SK-N-SH treated with all-trans-retinoic acid at 6 μM for 48 hours (cell line): ENCODE measurements at regions not wholly inside any gene's neighbourhood (a gene's known extent, or its start where the extent isn't known, plus 50 kb on each side); places are given as distances from the start of the nearest gene placed in this dataset.

ENCODE experiments used
- ATAC-seq: fragments of 200-7000 bp; cut with Tn5 transposase; 3 replicates; pipeline ENCODE4 v1.9.1; 2020; ENCODE audit warnings: mild to moderate bottlenecking, moderate library complexity
- BACH2 ChIP-seq: fragments of 250-450 bp; sonication (Bioruptor Pico); IDR thresholded peaks from 2 replicates; pipeline ENCODE4 v1.9.0; 2021; ENCODE audit warnings: mild to moderate bottlenecking, borderline replicate concordance
- ESRRG ChIP-seq: fragments of 250-450 bp; sonication (Bioruptor Pico); IDR thresholded peaks from 2 replicates; pipeline ENCODE4 v1.6.1; 2021; ENCODE audit warnings: mild to moderate bottlenecking
- GLIS3 ChIP-seq: fragments of 250-450 bp; sonication (Bioruptor Pico); IDR thresholded peaks from 2 replicates; pipeline ENCODE4 v1.5.0; 2020; ENCODE audit warnings: mild to moderate bottlenecking, moderate library complexity
- ISL1 ChIP-seq: fragments of 250-450 bp; sonication (Bioruptor Pico); IDR thresholded peaks from 2 replicates; pipeline ENCODE4 v2.1.2; 2022; ENCODE audit warnings: mild to moderate bottlenecking, moderate library complexity
- OSR1 ChIP-seq: fragments of 250-450 bp; sonication (Bioruptor Pico); IDR thresholded peaks from 2 replicates; pipeline ENCODE4 v1.8.0; 2022; ENCODE audit warnings: moderate library complexity, mild to moderate bottlenecking, inconsistent platforms
- POU6F1 ChIP-seq: fragments of 250-450 bp; sonication (Bioruptor Pico); IDR thresholded peaks from 2 replicates; pipeline ENCODE4 v1.8.0; 2021; ENCODE audit warnings: low read depth, mild to moderate bottlenecking, moderate library complexity, borderline replicate concordance
- PPARA ChIP-seq: fragments of 250-450 bp; sonication (Bioruptor Pico); IDR thresholded peaks from 2 replicates; pipeline ENCODE4 v1.5.0; 2020; ENCODE audit warnings: mild to moderate bottlenecking, borderline replicate concordance
- RARB ChIP-seq: fragments of 250-450 bp; sonication (Bioruptor Pico); IDR thresholded peaks from 2 replicates; pipeline ENCODE4 v1.8.0; 2021; ENCODE audit warnings: mild to moderate bottlenecking, moderate library complexity
- SNAI2 ChIP-seq: fragments of 250-450 bp; sonication (Bioruptor Pico); IDR thresholded peaks from 2 replicates; pipeline ENCODE4 v1.5.0; 2020; ENCODE audit warnings: mild to moderate bottlenecking, moderate library complexity
- TCF4 ChIP-seq: fragments of 250-450 bp; sonication (Bioruptor Pico); IDR thresholded peaks from 2 replicates; pipeline ENCODE4 v1.8.0; 2021; ENCODE audit warnings: mild to moderate bottlenecking, moderate library complexity, borderline replicate concordance
- TOX ChIP-seq: fragments of 250-450 bp; sonication (Bioruptor Pico); IDR thresholded peaks from 2 replicates; pipeline ENCODE4 v1.8.0; 2021; ENCODE audit warnings: mild to moderate bottlenecking, moderate library complexity, borderline replicate concordance
- TSHZ2 ChIP-seq: fragments of 250-450 bp; sonication (Bioruptor Pico); IDR thresholded peaks from 2 replicates; pipeline ENCODE4 v1.5.0; 2020; ENCODE audit warnings: mild to moderate bottlenecking, moderate library complexity
- ZC3H10 ChIP-seq: fragments of 250-450 bp; sonication (Bioruptor Pico); IDR thresholded peaks from 2 replicates; pipeline ENCODE4 v1.5.1; 2021; ENCODE audit warnings: mild to moderate bottlenecking, moderate library complexity
- ZFP3 ChIP-seq: fragments of 250-450 bp; sonication (Bioruptor Pico); IDR thresholded peaks from 2 replicates; pipeline ENCODE4 v1.5.0; 2020; ENCODE audit warnings: mild to moderate bottlenecking, moderate library complexity
- ZFP30 ChIP-seq: fragments of 450-650 bp; formaldehyde crosslinking; IDR thresholded peaks from 2 replicates; pipeline ENCODE4 v1.5.0; 2022; ENCODE audit warnings: mild to moderate bottlenecking, moderate library complexity
- ZNF565 ChIP-seq: fragments of 450-650 bp; formaldehyde crosslinking; conservative IDR thresholded peaks from 2 replicates; pipeline ENCODE4 v1.5.0; 2020; ENCODE audit warnings: low read depth, mild to moderate bottlenecking, moderate library complexity
- ZNF70 ChIP-seq: fragments of 450-650 bp; formaldehyde crosslinking; IDR thresholded peaks from 2 replicates; pipeline ENCODE4 v1.5.0; 2020; ENCODE audit warnings: mild to moderate bottlenecking, moderate library complexity
- ZNF8 ChIP-seq: fragments of 450-650 bp; formaldehyde crosslinking; IDR thresholded peaks from 2 replicates; pipeline ENCODE4 v1.5.0; 2020; ENCODE audit warnings: mild to moderate bottlenecking, moderate library complexity
- TF ChIP-seq, protein P1 (sequence below): fragments of 250-450 bp; sonication (Bioruptor Pico); IDR thresholded peaks from 2 replicates; pipeline ENCODE4 v1.8.0; 2020; ENCODE audit warnings: mild to moderate bottlenecking, moderate library complexity, borderline replicate concordance
- TF ChIP-seq, protein P2 (sequence below): fragments of 250-450 bp; sonication (Bioruptor Pico); IDR thresholded peaks from 2 replicates; pipeline ENCODE4 v1.5.1; 2020; ENCODE audit warnings: low read depth, mild to moderate bottlenecking, moderate library complexity
- TF ChIP-seq, protein P3 (sequence below): fragments of 250-450 bp; sonication (Bioruptor Pico); IDR thresholded peaks from 2 replicates; pipeline ENCODE4 v1.5.1; 2021; ENCODE audit warnings: mild to moderate bottlenecking, moderate library complexity

DNA sequence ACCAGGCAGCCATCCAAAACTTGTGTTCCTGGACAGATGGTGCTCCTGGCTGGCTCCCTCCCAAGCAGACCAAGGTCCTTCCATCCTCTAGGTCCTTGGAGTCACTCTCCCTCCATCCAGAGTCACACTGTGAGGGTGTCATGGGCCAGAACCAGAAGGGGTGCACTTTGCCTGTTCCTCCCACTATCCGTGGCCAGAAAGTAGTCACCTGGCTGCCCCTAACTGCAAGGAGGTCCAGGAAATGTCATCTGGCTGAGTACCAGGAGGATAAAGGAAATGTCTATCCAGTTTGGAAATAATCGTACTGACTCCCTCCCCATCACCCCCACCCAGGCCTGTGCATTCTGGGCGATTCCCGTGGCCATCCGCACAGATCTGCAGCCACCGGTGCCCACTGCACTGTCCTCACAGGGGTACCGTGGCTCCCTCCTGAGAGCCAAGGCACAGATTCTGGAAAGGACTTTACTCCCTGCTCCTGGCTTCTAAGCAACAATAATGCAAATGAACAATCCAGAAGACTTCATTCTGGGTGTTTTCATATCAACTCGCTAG is 253.2 kb downstream of the NPHP4 start:
- TF ChIP-seq ESRRG (CRISPR knock-in tag) (no peak), ISL1 (no peak), ZNF8 (CRISPR knock-in tag) (no peak), ZNF565 (CRISPR knock-in tag) (no peak), TSHZ2 (CRISPR knock-in tag) (no peak), POU6F1 (CRISPR knock-in tag) (no peak), SNAI2 (CRISPR knock-in tag) (no peak), ZFP30 (CRISPR knock-in tag) (no peak), PPARA (CRISPR knock-in tag) (no peak), ZNF70 (no peak), OSR1 (CRISPR knock-in tag) (no peak), TCF4 (no peak), TOX (CRISPR knock-in tag) (no peak), RARB (CRISPR knock-in tag) (no peak), GLIS3 (no peak), BACH2 (CRISPR knock-in tag) (no peak), ZFP3 (CRISPR knock-in tag) (no peak)
- TF ChIP-seq, protein P1, sequence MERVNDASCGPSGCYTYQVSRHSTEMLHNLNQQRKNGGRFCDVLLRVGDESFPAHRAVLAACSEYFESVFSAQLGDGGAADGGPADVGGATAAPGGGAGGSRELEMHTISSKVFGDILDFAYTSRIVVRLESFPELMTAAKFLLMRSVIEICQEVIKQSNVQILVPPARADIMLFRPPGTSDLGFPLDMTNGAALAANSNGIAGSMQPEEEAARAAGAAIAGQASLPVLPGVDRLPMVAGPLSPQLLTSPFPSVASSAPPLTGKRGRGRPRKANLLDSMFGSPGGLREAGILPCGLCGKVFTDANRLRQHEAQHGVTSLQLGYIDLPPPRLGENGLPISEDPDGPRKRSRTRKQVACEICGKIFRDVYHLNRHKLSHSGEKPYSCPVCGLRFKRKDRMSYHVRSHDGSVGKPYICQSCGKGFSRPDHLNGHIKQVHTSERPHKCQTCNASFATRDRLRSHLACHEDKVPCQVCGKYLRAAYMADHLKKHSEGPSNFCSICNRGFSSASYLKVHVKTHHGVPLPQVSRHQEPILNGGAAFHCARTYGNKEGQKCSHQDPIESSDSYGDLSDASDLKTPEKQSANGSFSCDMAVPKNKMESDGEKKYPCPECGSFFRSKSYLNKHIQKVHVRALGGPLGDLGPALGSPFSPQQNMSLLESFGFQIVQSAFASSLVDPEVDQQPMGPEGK (CRISPR knock-in tag): no peak
- TF ChIP-seq, protein P2, sequence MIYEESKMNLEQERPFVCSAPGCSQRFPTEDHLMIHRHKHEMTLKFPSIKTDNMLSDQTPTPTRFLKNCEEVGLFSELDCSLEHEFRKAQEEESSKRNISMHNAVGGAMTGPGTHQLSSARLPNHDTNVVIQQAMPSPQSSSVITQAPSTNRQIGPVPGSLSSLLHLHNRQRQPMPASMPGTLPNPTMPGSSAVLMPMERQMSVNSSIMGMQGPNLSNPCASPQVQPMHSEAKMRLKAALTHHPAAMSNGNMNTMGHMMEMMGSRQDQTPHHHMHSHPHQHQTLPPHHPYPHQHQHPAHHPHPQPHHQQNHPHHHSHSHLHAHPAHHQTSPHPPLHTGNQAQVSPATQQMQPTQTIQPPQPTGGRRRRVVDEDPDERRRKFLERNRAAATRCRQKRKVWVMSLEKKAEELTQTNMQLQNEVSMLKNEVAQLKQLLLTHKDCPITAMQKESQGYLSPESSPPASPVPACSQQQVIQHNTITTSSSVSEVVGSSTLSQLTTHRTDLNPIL: no peak
- TF ChIP-seq, protein P3, sequence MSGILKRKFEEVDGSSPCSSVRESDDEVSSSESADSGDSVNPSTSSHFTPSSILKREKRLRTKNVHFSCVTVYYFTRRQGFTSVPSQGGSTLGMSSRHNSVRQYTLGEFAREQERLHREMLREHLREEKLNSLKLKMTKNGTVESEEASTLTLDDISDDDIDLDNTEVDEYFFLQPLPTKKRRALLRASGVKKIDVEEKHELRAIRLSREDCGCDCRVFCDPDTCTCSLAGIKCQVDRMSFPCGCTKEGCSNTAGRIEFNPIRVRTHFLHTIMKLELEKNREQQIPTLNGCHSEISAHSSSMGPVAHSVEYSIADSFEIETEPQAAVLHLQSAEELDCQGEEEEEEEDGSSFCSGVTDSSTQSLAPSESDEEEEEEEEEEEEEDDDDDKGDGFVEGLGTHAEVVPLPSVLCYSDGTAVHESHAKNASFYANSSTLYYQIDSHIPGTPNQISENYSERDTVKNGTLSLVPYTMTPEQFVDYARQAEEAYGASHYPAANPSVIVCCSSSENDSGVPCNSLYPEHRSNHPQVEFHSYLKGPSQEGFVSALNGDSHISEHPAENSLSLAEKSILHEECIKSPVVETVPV (CRISPR knock-in tag): no peak
- TF ChIP-seq, all 23 proteins: peak for 0
- ATAC-seq: no peak

DNA sequence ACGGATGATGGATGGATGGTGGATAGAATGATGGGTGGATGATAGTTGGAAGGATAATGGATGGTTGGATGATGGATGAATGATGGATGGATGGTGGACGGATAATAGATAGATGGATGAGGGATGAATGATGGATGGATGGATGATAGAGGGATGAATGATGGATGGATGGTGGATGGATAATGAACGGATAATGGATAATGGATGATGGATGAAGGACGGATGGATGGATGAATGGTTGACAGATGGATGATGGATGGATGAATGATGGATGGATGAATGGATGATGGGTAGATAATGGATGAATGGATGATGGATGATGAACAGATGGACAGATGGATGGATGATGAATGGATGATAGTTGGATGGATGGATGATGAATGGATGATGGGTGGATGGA is 255.1 kb downstream of the NPHP4 start:
- TF ChIP-seq ZFP3 (CRISPR knock-in tag): no peak
- no peak for TF ChIP-seq PPARA (CRISPR knock-in tag)
- TF ChIP-seq ZNF8 (CRISPR knock-in tag): no peak
- no peak for TF ChIP-seq GLIS3
- TF ChIP-seq BACH2 (CRISPR knock-in tag): no peak
- no peak for TF ChIP-seq ZNF70
- no peak for TF ChIP-seq SNAI2 (CRISPR knock-in tag)
- no peak for TF ChIP-seq RARB (CRISPR knock-in tag)
- TF ChIP-seq, protein P3 (CRISPR knock-in tag): no peak
- TF ChIP-seq TCF4: no peak
- no peak for TF ChIP-seq ZNF565 (CRISPR knock-in tag)
- TF ChIP-seq ISL1: no peak
- no peak for TF ChIP-seq ZC3H10 (CRISPR knock-in tag)
- TF ChIP-seq ESRRG (CRISPR knock-in tag): no peak
- TF ChIP-seq OSR1 (CRISPR knock-in tag): no peak
- TF ChIP-seq, protein P1 (CRISPR knock-in tag): no peak
- no peak for TF ChIP-seq TSHZ2 (CRISPR knock-in tag)

More for the DNA sequence above, 255.1 kb downstream of the NPHP4 start:
- ATAC-seq: no peak
